SH-SY5Y (cell line): ENCODE measurements at regions not wholly inside any gene's neighbourhood (a gene's known extent, or its start where the extent isn't known, plus 50 kb on each side); places are given as distances from the start of the nearest gene placed in this dataset.

Experiments
- GATA2 ChIP-seq: IDR thresholded peaks from 2 replicates; pipeline ENCODE4 v1.6.1; 2011; ENCODE audit warnings: mild to moderate bottlenecking, low read depth, low read length
- GATA3 ChIP-seq: IDR thresholded peaks from 2 replicates; pipeline ENCODE4 v1.6.1; 2011; ENCODE audit warnings: low read depth, mild to moderate bottlenecking, low read length, moderate library complexity

- TF ChIP-seq GATA2 (no peak), GATA3 (no peak)
Observed at GRCh38 chr18:39375066-39375465, 1809.5 kb upstream of the CELF4 start.
